ENCODE measurements at regions not wholly inside any gene's neighbourhood (a gene's known extent, or its start where the extent isn't known, plus 50 kb on each side); places are given as distances from the start of the nearest gene placed in this dataset.

- DNase-seq (ENCODE audit: low read depth in 4 of 4, low spot score in 1 of 4) = no peak
Observed at GRCh38 chr19:31500946-31501345, 151.7 kb upstream of the TSHZ3 start.

GRCh38 chr19:31501427-31502195 lies 152.4 kb upstream of the TSHZ3 start:
- DNase-seq (ENCODE audit: low read depth in 4 of 4, low spot score in 1 of 4) = no peak

- DNase-seq (ENCODE audit: low read depth in 4 of 4, low spot score in 1 of 4) = no peak
Observed at GRCh38 chr19:31502536-31503170, 153.4 kb upstream of the TSHZ3 start.

- no peak for DNase-seq (ENCODE audit: low read depth in 4 of 4, low spot score in 1 of 4)
Observed at GRCh38 chr19:31503211-31503610, 154.0 kb upstream of the TSHZ3 start.

- DNase-seq (ENCODE audit: low read depth in 4 of 4, low spot score in 1 of 4) = no peak
Observed at GRCh38 chr19:31504221-31504620, 155.0 kb upstream of the TSHZ3 start.

- DNase-seq (ENCODE audit: low read depth in 4 of 4, low spot score in 1 of 4) = no peak
Observed at GRCh38 chr19:31505596-31505910, 156.3 kb upstream of the TSHZ3 start.

GRCh38 chr19:31506102-31506501 lies 156.9 kb upstream of the TSHZ3 start:
- no peak for DNase-seq (ENCODE audit: low read depth in 4 of 4, low spot score in 1 of 4)

- no peak for DNase-seq (ENCODE audit: low read depth in 4 of 4, low spot score in 1 of 4)
Observed at GRCh38 chr19:31510635-31511034, 161.4 kb upstream of the TSHZ3 start.

- DNase-seq (ENCODE audit: low read depth in 4 of 4, low spot score in 1 of 4) = no peak
Observed at GRCh38 chr19:31511098-31511497, 161.9 kb upstream of the TSHZ3 start.

GRCh38 chr19:31511696-31512095 lies 162.5 kb upstream of the TSHZ3 start:
- no peak for DNase-seq (ENCODE audit: low read depth in 4 of 4, low spot score in 1 of 4)

- no peak for DNase-seq (ENCODE audit: low read depth in 4 of 4, low spot score in 1 of 4)
Observed at GRCh38 chr19:31512181-31512970, 163.1 kb upstream of the TSHZ3 start.

GRCh38 chr19:31513841-31514240 lies 164.6 kb upstream of the TSHZ3 start:
- no peak for DNase-seq (ENCODE audit: low read depth in 4 of 4, low spot score in 1 of 4)

GRCh38 chr19:31515931-31516330 lies 166.7 kb upstream of the TSHZ3 start:
- no peak for DNase-seq (ENCODE audit: low read depth in 4 of 4, low spot score in 1 of 4)

GRCh38 chr19:31516756-31517155 lies 167.5 kb upstream of the TSHZ3 start:
- DNase-seq (ENCODE audit: low read depth in 4 of 4, low spot score in 1 of 4) = no peak

GRCh38 chr19:31517224-31518180 lies 168.3 kb upstream of the TSHZ3 start:
- no peak for DNase-seq (ENCODE audit: low read depth in 4 of 4, low spot score in 1 of 4)

- no peak for DNase-seq (ENCODE audit: low read depth in 4 of 4, low spot score in 1 of 4)
Observed at GRCh38 chr19:31518216-31519020, 169.2 kb upstream of the TSHZ3 start.

- DNase-seq (ENCODE audit: low read depth in 4 of 4, low spot score in 1 of 4) = no peak
Observed at GRCh38 chr19:31519256-31519655, 170.0 kb upstream of the TSHZ3 start.

GRCh38 chr19:31519908-31520307 lies 170.7 kb upstream of the TSHZ3 start:
- no peak for DNase-seq (ENCODE audit: low read depth in 4 of 4, low spot score in 1 of 4)

GRCh38 chr19:31520633-31521032 lies 171.4 kb upstream of the TSHZ3 start:
- DNase-seq (ENCODE audit: low read depth in 4 of 4, low spot score in 1 of 4) = no peak

GRCh38 chr19:31525610-31526147 lies 176.4 kb upstream of the TSHZ3 start:
- DNase-seq (ENCODE audit: low read depth in 4 of 4, low spot score in 1 of 4) = no peak

All from stimulated activated CD4-positive, alpha-beta T cell treated with anti-CD3 and anti-CD28 coated beads, Interleukin-1b, Interleukin-23, amount 100 ng/mL, for 24 hours (primary cell).